Neutrophil (primary cell): ENCODE measurements at regions not wholly inside any gene's neighbourhood (a gene's known extent, or its start where the extent isn't known, plus 50 kb on each side); places are given as distances from the start of the nearest gene placed in this dataset.

Source experiments
- H3K27ac ChIP-seq: fragments of 200-600 bp; sonication (generic); 2 replicates; pipeline ENCODE4 v1.5.1; 2016; ENCODE audit warnings: mild to moderate bottlenecking, moderate library complexity
- H3K27me3 ChIP-seq: fragments of 200-600 bp; sonication (generic); 2 replicates; pipeline ENCODE4 v1.6.0; 2016; ENCODE audit warnings: mild to moderate bottlenecking
- H3K36me3 ChIP-seq: fragments of 200-600 bp; sonication (generic); 2 replicates; pipeline ENCODE4 v1.5.1; 2017
- H3K4me1 ChIP-seq, 2 experiments: fragments of 200-600 bp in 1 of 2; sonication (generic) in 1 of 2; 1 replicate in 1 of 2; 2 replicates in 1 of 2; pipeline versions ENCODE4 v1.5.1 to v1.6.1; 2013 to 2016; ENCODE audit warnings: low read depth in 1 of 2, low read length in 1 of 2, mild to moderate bottlenecking in 1 of 2, moderate library complexity in 1 of 2; ENCODE audit not compliant: control insufficient read depth in 1 of 2, insufficient read depth in 1 of 2
- H3K4me3 ChIP-seq, 2 experiments: fragments of 200-600 bp in 1 of 2; sonication (generic) in 1 of 2; 1 replicate in 1 of 2; 2 replicates in 1 of 2; pipeline ENCODE4 v1.5.1; 2013 to 2016; ENCODE audit warnings: low read depth in 1 of 2, low read length in 1 of 2, mild to moderate bottlenecking in 1 of 2, moderate library complexity in 1 of 2
- H3K9me3 ChIP-seq: fragments of 200-600 bp; sonication (generic); 2 replicates; pipeline ENCODE4 v1.5.1; 2016
- CTCF ChIP-seq: fragments of 200-600 bp; sonication (generic); IDR thresholded peaks from 2 replicates; pipeline ENCODE4 v1.5.1; 2016; ENCODE audit warnings: antibody characterized with exemption

DNA sequence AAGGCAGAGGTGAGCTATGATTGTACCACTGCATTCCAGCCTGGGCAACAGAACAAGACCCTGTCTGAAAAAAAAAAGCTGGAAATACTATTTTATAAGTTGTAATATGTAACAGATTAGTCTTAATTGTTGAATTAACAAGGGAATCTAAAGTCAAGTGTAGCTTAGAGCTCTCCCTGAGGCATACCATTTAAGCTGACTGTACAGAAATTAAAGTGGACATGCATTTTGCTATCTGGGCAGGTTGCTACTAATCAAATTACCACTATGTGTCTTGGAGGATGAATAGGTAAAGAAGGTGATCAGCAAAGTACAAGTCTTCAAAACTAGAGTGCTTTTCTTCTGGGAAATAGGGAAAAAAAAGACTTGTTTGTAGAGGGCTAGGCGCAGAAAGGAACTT lies 205.3 kb upstream of the JADE1 start:
- Histone ChIP-seq H3K27ac (no peak overlapping the region), H3K27me3 (no peaks in the 10 kb centered on the region), H3K4me3 (no peak overlapping the region), H3K36me3 (no peaks in the 10 kb centered on the region), H3K4me1 (no peaks in the 10 kb centered on the region), H3K9me3 (no peaks in the 10 kb centered on the region)
- no peak for TF ChIP-seq CTCF

DNA sequence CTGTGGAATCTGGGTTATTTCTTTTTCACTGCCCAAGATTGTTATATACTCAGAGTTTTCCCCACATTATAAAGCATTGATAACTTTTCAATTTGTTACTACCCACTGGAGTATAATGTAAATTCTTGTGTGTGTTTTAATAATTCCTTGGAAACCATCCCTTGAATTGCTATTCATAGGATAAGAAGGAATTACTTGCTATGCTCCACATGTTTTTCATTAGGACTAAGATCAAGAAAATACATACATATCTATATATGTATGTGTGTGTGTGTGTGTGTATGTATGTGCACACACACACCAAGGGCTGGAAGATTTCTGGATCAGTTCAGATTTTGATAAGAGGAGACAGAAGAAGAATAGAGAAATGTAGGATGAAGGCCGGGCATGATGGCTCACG lies 206.4 kb upstream of the JADE1 start:
- TF ChIP-seq CTCF, result no peak
- Histone ChIP-seq H3K27me3 (no peaks in the 10 kb centered on the region), H3K4me3 (no peak overlapping the region), H3K27ac (no peak overlapping the region), H3K9me3 (no peaks in the 10 kb centered on the region), H3K4me1 (no peaks in the 10 kb centered on the region), H3K36me3 (no peaks in the 10 kb centered on the region)

GRCh38 chr4:128601991-128602695 lies 207.4 kb upstream of the JADE1 start:
- H3K4me3 ChIP-seq, result no peak overlapping the region
- no peaks in the 10 kb centered on the region for H3K4me1 ChIP-seq
- no peaks in the 10 kb centered on the region for H3K27me3 ChIP-seq
- H3K9me3 ChIP-seq, result no peaks in the 10 kb centered on the region
- H3K36me3 ChIP-seq, result no peaks in the 10 kb centered on the region
- H3K27ac ChIP-seq, result no peak overlapping the region
- TF ChIP-seq CTCF, result no peak

DNA sequence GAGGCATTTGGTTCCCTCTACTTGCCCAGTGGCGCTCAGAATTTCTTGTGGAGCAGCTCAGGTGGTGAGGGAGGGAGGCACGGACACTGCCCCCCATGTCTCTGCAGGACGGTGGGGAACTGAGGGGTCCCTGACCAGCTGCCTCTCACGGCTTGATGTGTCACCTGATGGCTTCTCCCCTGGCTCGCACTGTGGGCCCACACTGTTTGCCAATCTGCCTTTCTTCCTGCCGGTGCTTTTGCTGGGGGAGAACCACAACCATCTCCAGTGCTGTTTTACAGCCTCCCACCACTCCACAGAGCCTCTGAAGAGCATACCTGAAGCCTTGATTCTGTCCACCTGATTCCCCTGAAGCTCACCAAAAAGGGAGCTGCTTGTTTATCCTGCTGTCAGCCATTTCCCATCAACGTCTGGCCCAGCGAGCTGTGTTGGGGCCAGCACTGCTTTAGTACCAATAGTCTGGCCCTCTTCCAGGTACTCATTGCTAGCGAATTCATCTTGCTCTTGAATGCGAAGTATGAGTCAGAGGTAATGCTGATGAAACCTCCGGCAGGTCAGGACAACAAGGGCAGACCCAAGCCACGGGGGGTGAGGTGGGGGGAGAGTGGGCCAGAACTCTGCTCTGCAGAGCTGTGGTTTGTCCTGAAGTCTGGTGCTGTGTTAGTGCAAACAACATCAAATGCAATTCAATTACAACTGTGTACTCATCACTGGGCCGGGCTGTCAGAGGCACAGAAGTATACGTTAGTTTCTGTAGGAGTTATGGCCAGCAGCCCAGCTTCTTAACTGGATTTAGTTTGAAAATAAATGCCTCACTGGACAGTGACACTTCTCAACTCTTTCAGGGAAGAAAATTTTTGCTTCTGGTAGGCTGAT lies 208.3 kb upstream of the JADE1 start:
- no peak for TF ChIP-seq CTCF
- no peak overlapping the region for H3K27ac ChIP-seq

GRCh38 chr4:128600410-128600809 lies 209.1 kb upstream of the JADE1 start:
- H3K4me1 ChIP-seq, result no peaks in the 10 kb centered on the region
- no peak overlapping the region for H3K4me3 ChIP-seq
- no peak overlapping the region for H3K27ac ChIP-seq
- no peaks in the 10 kb centered on the region for H3K36me3 ChIP-seq
- TF ChIP-seq CTCF, result no peak
- H3K27me3 ChIP-seq, result no peaks in the 10 kb centered on the region
- no peaks in the 10 kb centered on the region for H3K9me3 ChIP-seq

More for the DNA sequence above, 208.3 kb upstream of the JADE1 start:
- H3K4me1 ChIP-seq, result no peaks in the 10 kb centered on the region
- H3K36me3 ChIP-seq, result no peaks in the 10 kb centered on the region
- no peaks in the 10 kb centered on the region for H3K9me3 ChIP-seq
- H3K4me3 ChIP-seq, result no peak overlapping the region
- H3K27me3 ChIP-seq, result no peaks in the 10 kb centered on the region
